ENCODE measurements at regions not wholly inside any gene's neighbourhood (a gene's known extent, or its start where the extent isn't known, plus 50 kb on each side); places are given as distances from the start of the nearest gene placed in this dataset.

DNA sequence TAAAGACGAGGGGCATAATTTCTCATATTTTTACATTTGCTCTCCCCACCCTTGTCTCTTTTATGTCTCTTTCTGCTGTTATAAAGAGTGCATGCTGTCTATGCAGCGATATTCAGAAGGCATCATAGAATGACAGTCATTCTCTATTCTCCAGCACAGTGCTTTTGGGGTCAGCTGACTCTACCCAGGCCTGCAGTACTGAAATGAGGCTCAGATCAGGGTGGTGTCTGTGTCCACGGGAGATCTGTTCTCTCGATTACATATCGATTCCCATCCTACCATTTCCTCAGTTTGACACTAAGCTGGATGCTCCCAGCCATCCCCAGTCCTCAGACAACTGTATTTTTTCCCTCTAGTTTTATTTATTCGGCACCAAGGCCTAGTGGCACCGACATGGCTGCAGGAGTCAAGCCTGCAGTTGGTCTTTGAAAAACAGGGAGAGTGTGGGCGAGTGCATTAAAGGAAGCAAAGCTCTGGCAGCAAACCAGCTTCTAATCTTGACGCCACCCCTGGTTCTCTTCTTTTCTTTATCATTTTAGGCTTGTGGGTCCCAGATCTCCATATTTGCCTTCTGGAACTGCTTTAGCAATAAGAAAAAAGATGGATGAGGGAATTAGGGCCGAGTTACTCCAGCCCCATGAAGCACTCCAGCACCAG lies 71.6 kb upstream of the PICALM start:
- TF ChIP-seq, protein P1, sequence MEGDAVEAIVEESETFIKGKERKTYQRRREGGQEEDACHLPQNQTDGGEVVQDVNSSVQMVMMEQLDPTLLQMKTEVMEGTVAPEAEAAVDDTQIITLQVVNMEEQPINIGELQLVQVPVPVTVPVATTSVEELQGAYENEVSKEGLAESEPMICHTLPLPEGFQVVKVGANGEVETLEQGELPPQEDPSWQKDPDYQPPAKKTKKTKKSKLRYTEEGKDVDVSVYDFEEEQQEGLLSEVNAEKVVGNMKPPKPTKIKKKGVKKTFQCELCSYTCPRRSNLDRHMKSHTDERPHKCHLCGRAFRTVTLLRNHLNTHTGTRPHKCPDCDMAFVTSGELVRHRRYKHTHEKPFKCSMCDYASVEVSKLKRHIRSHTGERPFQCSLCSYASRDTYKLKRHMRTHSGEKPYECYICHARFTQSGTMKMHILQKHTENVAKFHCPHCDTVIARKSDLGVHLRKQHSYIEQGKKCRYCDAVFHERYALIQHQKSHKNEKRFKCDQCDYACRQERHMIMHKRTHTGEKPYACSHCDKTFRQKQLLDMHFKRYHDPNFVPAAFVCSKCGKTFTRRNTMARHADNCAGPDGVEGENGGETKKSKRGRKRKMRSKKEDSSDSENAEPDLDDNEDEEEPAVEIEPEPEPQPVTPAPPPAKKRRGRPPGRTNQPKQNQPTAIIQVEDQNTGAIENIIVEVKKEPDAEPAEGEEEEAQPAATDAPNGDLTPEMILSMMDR (IDR thresholded peaks at IDR 0.05) = no peak
- TF ChIP-seq ZFX (IDR thresholded peaks at IDR 0.05; ENCODE audit: borderline replicate concordance) = no peak

Data from 22Rv1 (cell line).